ENCODE measurements at regions not wholly inside any gene's neighbourhood (a gene's known extent, or its start where the extent isn't known, plus 50 kb on each side); places are given as distances from the start of the nearest gene placed in this dataset.
"Not testable (repeated sequence)": the region's sequence is repeated elsewhere in the genome, so short reads cannot be mapped to it uniquely, and the experiment has no call there.

DNA sequence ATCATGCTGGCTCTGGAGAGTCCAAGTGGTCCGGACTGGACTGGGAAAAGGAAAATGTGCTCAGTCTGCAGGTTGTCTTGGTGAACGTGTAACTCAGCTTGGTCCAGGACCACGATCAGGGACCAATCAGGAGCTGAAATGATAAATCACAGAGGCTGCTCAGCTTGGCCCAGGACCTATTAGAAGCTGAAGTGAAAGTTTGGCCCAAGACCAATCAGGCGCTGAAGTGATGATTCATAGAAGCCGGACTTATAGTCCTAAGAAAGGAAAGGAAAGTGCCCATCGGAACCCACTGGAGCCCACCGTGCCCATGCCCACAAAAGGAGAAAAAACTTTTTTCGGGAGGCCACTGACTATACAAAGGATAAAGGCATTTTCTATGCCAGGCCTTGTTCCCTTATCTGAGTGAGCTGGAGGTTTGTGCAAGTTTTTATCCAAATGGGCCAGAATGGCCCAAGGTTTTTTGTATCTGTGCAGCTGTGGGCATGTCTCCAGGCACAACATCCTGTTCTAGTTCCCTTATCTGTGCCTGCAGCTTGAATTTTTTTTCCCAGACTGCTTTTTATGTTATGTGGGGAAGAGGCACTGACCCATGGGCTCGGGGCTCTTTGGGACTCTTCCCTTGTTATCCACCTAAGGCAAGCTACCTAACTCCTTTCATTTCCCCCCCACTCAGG, 194.4 kb downstream of the FAM133A start:
- DNase-seq: no peak

DNA sequence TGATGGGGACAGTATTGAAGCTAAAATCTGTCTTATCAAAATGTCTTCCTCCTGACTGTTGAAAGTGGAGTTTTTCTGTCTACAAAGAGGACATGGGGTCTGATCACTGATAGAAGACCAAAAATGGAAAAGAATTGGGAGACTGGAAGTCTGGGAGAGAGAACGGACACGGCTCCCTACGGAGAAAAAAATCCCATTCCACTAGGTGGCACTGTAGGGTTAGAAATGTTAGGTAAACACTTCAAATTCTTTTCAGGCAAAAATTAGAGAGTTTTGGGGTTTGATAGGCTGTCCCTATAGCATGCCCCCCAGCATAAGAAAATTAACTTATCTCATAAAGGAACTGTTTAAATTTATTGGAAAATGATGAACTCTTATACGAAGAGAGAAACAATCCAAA, 200.5 kb downstream of the FAM133A start:
- peak; percentile 67 for DNase-seq

DNA sequence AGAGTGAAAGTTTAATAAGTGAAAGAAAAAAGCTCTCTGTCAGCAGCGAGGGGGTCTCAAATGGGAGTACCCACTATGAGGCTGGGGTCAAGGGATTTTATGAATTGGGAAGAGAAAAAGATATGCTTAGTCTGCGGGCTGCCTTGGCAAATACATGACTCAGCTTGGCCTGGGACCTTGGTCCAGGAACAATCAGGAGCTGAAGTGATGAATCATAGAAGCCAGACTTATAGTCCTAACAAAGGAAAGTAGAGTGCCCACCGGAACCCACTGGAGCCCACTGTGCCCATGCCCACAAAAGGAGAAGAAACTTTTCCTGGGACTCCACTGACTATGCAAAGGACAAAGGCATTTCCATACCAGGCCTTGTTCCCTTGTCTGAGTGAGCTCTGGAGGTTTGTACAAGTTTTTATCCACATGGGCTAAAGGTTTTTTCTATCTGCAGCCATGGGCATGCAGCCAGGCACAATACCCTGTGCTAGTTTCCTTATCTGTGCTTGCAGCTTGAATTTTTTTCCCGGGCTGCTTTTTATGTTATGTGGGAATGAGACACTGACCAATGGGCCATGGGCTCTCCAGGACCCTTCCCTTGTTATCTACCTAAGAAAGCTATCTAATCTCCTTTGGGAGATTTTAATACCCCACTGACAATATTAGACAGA, 201.7 kb downstream of the FAM133A start:
- DNase-seq: no peak

DNA sequence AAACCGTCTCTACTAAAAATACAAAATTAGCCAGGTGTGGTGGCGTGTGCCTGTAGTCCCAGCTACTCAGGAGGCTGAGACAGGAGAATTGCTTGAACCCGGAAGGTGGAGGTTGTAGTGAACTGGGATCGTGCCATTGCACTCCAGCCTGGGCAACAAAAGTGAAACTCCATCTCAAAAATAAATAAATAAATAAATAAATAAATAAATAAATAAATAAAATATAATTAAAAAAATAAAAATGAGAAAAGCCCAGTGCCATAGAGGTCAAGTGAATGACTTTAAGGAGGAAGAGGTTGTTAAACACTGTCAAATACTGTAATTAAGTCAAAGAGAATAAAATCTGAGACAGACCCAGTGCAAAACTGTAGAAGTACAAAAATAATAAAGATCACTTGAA, 247.0 kb downstream of the FAM133A start:
- DNase-seq: not testable (repeated sequence)

DNA sequence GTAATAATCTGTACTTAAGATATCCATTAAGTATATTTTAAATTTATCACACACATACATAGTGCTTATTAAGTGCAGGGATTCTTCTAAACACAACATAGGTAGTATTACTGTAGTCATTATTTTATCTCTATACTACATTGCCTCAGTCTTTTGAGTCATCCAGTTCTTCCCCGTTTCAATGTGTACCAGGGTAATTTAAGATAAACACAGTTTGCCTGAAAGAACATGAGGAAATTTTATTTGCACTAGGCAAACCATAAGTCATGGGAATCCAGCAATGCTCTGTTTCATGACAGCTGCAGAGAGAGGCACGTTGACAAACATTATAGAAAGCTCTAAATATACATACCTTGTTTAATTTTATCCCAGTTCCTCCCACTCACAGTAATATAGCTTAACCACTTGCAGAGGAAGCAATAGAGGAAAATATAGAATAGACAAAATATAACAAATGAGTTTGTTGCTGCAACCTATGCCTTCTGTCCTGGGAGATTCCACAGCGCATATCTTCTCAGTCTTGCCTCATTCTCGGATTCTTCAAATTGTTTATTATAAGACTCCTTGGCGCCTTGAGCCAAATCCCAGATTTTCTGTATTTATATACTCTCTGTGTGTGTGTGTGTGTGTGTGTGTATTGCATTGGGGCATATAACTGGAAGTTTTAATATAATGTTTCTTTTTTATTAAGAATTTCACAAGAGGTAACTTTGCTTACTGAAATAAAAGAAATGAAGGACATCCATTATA, 258.6 kb downstream of the FAM133A start:
- DNase-seq: no peak

DNA sequence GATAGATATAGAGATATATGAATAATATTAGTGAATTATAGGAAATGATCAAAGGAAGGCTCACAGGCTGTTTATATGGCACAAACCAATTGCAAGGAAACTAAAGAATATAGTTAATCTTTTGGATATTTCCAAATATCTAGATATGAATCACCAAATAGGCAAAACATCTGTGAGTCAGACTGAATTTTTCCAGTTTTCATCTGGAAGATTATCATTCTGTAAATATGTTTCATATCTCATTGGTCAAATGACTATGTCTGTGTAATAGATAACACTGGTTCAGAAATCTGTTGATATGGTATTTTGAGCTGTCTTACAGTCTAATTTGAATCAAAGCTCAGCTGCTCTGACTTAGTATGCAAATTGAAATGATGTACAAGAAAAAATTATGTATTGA, 303.6 kb downstream of the FAM133A start:
- DNase-seq: no peak

DNA sequence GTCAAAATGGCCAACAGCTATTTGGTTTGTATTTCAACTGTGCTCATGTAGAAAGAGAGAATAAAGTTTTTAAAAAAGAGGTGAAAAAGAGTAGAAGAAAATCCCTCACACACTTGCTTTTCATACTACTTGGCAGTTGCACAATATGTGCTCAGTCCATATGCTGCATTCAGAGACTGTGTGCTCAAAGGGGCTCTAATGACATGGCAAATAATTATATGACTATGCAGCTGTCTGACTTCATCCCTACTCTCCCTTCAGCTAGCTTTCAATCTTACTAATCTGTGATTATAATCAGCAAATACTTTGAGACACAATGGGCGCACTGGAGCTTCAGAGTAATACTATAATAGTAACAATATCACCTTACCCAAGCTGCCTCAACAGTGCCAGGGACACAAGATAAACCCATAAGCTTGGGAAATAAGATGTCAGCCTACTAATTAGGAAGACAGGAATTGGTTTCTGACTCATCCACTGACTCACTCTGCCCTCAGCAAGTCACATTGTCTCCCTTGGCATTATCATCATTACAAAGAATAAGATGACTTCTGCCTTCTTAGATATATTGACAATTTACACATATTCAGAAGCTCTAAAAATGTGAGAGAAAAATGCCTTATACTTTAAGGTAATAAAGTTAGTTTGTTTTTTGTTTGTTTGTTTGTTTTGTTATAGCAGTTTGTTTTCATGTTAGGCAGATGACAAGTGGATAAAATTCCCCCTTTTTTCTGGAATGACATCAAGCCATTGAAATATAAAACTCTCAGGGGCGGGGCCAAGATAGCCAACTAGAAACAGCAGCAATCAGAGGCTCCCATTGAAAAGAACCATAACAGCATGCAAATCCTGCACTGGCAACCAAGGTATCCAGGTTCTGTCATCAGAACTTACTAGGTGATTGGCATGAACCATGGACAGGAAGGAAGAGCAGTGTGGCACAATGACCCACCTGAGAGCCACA, 311.6 kb downstream of the FAM133A start:
- peak; percentile 37 for DNase-seq

Data from NCI-H82 (cell line).